SKM-1 treated with dmso at 0.1 percent for 144 hours (cell line): ENCODE measurements at regions not wholly inside any gene's neighbourhood (a gene's known extent, or its start where the extent isn't known, plus 50 kb on each side); places are given as distances from the start of the nearest gene placed in this dataset.

Experiments used
- DNase-seq: peaks from one replicate; lab custom pipeline; 2025; ENCODE audit not compliant: unreplicated experiment; lab: John Stamatoyannopoulos, UW

DNA sequence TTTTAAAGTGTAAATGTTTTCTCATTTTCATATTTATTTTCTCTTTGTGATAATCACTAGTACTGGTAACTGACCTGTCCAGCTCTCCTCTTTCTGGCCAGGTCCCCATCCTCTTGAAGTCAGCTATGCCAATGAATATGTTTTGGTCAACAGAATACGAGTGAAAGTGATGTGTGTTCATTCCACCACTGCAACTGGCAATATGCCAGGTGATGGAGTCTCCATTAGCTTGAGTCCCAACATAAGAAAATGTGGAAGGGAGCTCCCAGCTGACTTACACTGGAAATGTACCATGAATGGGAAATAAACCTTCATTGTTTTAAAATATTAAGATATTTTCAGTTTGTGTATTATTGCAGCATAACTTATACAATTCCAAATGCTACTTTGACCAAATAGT, 75.8 kb downstream of the CCDC34 start:
- DNase-seq, result no peak

DNA sequence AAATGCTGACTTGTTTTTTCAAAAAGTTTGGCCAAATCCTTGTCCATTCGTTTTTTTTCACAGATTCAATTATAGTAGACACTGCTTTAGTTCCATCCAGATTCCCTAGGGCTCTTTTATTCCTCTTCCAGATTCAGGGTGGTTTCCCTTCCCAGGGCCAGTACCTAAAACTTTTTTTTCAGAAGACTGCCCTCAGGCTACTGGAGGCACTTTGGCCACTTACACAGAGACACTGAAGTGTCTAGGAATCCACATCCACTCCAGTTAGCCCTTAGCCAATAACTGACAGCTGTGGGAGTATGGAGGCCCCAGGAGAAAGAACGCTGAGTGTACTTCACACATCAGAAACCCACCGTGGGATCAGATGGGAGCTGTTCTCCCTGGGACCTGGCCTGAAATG, 77.3 kb downstream of the CCDC34 start:
- DNase-seq, result no peak

DNA sequence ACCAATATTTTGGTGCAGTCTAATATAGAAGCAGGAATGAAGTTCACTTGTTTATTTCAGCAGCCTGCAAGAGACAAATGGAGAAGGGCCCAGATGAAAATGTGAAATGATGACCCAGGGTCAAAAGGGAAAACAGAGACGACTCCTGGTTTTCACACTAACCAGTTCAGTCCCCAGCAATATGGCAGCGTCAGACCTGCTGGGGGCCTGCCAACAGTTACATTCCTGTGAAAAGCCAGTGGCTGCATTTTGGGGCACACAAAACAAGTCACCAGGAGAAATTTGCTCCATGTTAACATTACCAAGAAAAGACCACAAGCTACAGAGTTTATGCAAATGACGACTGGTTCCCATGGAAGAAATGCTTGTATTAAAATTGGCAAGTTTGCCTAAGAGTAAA, 80.2 kb downstream of the CCDC34 start:
- DNase-seq, result no peak

DNA sequence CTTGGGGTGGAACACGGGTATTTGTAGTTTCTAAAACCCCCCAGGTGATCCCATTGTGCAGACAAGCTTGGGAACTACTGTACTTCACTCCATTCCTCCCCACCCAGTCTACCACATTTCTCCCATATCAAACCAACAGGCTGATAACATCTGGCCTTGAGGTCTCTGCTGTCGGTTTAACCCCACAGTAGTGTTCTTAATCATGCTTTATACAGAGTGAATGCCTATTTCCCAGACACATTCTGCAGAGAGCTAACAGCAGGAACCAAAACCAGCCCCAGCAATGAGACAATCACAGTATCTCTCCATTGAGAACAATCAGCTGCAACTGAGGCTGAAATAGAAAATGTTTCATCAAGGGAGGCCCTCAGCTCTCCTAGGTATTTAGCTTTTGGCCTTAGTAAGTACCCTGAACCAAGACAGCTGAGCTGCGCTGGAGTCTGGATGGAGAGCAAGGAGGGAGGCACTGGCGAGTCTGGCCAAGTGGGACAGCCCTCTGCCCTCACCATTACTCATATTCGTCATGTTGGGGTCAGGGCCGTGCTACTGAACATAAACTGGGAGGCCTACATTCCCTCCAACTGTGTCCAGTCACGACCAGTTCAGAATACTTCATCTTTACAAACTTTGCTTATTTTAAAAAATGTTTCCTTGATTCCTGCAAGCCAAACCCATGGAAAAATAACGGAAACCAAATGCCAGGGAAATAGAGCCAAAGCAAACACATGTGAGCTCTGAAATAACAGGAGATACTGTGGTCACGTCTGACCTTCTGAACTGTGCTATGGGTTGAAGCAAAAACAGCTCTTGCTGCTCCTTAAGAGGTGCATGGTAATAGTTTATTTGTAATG, 81.0 kb downstream of the CCDC34 start:
- no peak for DNase-seq

DNA sequence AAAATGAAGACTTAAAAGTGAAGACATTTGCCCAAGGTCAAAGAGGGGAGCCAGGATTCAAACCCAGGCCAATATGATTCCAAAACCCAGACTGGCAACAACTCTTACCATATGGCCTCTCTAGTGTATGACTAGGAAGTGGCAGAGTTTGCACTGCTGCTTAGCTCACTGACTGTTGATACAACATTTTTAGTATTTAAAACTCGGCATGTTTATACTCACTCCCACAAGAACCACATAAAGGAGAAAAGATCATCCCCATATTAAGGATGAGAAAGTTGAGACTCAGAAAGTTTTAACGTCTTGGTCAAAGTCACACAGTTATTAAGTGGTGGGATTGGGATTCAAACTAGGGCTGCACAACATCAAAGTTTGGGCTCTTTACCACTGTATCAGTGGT, 81.7 kb downstream of the CCDC34 start:
- DNase-seq, result no peak

DNA sequence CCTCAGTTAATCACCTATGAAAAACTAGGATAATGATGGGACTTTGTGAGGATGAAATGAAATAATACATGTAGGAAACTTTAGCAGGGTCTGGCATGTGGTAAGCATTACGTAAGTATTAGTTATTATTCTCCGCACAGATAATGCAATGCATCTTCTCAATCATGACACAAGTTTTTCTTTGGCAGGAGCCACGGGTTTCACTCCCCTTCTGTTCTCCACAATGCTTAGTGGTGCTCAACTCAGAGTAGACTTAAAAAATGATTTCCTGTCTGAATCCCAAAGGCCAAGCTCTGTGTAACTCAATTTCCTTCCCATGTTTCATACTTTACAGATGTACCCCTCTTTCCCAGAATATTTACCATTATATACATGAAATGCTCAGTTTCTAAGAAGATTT, 82.9 kb downstream of the CCDC34 start:
- DNase-seq, result no peak

DNA sequence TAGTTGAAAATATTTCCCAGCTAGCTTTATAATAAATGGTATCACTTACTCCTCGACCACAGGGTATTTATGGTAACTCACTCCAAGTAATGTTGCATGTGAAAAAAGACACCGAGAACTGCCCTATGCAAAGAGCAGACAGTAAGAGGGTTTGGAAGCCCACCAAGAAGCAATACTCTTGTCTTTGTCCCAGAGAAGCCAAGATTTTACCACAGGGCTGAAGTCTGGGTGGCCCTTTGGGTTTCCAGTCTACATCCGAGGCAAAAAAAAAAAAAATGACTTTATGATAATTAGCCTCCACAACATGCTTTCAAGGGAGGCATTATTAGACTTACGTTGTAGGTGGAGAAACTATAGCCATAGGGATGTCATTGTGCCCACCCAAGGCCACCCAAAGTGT, 83.6 kb downstream of the CCDC34 start:
- DNase-seq, result no peak

DNA sequence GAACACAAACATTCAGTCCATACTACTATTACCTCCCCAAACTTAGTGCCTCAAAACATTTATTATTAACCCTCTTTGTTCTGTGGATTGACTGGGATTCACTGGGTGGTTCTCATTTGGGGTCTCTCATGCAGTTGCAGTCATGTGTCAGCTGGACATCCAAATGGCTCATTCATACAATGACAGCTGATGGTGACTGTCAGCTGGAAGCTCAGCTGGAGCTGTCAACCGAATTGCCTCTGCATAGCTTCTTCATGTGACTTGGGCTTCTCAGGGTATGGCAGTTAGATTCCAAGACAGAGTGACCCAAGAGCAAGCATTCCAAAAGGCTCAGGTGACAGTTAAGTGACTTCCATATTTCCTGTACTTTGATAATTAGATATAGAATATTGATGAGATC, 85.2 kb downstream of the CCDC34 start:
- no peak for DNase-seq

DNA sequence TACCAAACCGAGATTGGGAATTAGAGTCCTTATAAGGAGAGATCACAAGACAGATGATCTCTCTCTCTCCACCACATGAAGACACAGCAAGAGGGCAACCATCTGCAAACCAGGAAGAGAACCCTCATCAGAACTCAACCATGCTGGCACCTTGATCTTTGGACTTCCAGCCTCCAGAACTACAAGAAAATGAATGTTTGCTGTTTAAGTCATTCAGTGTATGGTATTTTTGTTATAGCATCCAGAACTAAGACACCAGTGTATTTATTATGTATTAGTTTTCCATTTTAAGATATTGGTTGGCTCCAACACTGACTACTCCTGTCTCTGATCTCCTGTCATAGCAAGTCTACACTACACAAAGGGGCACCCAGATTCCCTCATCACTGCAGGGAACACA, 86.9 kb downstream of the CCDC34 start:
- DNase-seq, result no peak

DNA sequence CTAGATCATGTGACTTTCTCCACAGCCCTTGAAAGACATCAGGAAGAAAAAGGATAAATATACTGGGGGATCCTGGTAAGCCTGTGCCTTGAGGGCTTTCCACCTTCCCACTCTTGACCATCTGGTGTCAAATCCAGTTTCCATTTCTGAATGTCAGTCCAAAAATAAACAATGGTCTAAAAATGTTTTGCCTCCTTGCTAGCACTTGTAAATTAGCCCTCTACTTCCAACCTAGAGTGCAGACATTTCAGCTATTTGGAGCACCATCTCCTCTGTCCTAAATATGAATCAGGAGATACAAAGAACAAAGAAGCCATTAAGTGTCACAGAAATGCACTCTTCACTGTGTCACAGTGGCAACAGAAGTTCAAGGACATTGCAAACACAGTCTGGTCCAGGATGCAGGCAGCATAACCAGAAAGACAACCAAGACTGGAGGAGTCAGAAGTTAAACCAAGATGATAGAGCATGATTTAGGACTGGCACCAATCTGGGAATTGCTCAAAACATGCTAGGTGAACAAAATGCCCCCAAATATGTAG, 88.1 kb downstream of the CCDC34 start:
- DNase-seq, result no peak

DNA sequence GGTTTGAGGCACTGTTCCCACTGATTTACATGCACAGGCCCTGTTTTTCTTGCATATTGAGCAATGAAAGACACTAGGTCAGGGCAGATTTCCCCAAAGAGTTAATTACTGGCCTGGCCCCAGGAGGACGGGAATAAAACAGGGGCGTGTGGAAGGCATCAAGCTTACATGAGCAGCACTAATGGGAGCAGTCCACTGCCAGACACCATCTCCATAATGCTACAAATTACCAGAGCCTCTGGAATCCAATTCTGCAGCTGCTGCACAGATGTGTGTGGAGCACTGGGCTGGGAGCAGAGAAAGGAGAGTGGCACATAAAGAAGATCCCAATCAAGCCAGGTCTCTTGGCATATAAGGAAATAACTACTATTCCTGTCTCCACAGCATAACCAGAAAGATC, 96.9 kb downstream of the CCDC34 start:
- no peak for DNase-seq

DNA sequence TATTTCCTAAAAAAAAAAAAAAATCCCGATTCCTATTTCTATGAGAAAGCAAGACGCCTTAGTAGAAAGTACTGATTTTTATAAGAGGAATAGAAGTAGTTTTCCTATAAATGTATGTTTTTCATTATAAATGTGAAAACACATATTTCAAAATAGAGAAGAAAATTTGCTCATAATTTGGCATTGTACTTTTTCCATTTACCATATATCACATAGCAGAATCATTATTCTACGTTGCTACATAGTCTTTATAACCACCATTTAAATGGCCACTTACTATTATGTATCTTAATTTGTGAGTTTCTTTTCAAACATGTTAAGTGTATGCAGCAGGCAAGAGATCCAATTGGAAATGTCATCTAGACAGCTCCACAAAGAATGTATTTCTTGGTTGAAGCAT, 99.0 kb downstream of the CCDC34 start:
- DNase-seq, result no peak

DNA sequence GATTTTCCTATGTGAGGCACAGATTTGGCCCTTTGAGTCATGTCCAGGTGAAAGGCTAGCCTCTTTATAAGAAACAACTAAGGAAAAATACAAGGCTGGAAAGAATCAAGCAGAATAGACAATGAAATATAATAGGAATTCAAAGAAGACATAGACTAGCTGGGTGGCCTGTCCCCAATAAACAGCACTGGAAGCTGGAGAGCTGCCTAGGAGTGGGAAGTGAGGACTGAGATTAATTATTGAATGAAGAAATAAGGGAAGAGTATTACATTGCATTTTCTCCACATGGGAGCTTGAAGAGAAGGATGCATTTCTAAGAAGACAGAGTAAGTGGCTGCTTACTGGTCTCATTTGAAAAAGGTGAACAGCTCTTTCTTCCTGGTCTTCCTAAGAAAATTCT, 100.0 kb downstream of the CCDC34 start:
- DNase-seq, result no peak

DNA sequence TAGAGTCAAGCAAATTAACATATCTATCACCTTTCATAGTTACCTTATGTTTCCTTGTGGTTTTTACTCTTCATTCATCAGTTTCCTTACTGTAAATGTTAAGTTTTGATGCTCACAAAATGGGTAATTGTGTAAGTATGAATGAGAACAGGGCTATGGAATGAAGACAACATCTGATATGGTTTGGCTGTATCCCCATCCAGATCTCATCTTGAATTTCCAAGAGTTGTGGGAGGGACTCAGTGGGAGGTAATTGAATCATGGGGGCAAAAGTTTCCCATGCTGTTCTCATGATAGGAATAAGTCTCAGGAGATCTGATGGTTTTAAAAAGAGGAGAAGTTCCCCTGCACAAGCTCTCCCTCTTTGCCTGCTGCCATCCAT, 107.6 kb downstream of the CCDC34 start:
- DNase-seq, result no peak

DNA sequence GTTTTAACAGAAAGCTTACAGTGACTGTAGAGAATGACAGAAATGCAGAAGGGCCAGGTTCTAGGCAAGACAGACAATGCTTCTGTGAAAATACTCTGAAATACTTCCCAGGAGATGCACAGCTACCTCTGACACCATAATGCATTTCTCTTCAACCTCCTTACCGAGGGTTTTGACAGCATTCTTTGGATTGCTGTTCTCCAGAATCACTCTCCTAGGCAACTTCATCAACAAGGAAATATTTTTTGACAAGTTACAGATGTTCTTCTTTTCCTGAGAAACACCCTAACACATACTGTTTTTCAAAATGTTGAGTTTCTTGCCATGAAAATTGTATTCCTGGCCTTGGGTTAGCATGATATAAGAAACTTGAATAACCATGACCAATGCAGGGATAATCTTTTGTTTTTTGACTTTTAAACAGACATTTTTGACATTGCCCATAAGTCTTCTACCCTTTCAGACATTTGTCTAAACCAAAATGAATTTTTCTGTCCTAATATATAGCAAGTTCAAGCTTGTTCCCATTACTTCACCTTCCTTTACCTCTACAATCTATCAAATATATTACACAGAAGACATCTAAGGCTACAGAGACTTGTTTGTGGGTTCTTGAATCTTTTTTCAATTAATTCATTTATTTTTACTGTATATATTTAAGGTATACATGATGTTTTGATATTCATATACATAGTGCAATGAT, 108.1 kb downstream of the CCDC34 start:
- no peak for DNase-seq

DNA sequence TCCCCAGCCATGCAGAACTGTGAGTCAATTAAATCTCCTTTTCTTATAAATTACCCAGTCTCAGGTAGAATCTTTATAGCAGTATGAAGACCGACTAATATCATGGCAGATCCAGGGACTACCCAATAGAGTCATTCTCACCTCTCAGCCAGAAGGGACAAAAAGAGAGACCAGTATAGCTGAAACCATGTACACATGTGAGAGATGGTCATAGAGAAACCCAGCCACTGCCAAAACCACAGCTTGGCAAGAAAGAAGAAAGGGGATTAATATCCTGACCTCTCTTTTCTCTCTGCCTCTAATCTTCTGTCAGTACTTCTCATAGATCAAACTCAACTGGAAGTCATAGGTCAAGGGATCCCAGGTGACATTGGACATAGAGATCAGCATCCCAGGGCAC, 109.8 kb downstream of the CCDC34 start:
- no peak for DNase-seq

DNA sequence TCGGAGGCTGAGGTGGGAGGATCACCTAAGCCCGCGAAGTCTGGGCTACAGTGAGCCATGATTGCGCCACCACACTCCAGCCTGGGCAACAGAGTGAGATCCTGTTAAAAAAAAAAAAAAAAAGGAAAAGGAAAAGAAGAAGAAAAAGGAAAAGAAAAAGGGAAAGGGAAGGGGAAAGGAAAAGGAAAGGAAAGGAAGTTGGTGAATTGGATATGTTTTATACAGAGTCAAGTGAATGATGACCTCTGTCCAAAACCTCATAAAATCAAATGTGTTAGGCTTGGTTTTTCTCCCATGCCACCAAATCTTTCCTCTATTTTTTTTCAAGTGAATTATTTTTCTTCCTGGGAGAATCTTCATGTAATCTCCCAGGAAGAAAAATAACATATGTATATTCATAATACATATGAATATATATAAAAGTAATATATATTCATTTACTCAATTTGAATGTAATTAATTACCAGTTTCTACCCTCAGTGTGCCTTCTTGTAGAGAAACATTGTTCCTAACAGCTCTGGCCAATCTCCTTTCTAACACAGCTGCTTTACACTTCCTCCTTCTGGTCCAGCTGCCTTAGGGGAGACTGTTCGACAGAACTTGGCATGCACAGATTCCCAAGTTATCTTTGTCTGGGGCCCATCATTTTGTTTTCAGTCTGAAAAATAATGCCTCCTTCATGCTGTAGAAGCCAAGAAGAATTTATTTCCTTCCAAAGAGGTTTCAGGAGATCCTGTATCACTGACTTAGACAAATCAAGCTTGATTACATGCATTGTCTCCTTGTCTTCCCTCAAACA, 111.9 kb downstream of the CCDC34 start:
- no peak for DNase-seq

DNA sequence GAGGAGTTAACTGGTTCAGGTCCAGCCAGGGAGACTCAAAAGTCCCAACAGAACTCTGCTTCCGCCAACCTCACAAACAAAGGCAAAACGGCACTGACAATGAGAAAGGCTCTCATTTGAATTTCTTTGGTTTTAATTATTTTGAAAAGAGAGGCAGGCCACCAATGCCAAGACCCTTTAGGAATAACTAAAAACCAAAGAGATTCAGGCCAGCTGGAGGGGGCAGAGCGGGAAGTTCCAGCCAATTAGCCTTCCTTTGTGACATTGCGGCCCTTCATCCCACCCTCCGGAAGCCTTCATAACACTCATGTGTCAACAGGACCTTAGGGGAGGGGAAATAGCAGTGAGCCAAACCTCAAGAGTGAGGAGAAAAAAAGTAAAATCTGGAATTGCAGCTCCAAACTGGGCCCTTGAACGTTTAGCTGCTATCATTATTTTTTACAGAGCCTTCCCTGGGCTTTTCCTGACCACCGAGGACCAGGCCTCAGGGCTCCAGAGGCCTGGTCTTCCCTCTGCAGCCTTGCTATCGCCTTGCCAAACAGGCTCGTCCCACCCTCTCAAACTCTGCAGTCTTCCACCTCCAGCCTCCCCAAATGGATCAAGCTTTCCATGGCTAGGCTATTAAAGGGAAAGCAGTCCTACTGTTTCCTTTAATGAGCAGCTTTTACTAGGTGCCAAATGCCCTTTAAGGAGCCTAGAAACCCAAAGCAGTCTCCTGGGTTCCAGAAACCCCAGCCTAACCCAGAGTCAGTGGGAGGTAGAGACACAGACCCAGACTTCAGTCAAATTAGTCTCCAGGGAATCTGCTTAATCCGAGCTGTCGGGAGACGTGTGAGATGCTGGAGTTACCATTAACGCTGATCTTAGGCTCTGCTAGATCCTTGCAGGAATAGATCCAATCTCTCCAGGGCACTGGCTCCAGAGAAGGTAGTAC, 114.2 kb downstream of the CCDC34 start:
- DNase-seq, result no peak

DNA sequence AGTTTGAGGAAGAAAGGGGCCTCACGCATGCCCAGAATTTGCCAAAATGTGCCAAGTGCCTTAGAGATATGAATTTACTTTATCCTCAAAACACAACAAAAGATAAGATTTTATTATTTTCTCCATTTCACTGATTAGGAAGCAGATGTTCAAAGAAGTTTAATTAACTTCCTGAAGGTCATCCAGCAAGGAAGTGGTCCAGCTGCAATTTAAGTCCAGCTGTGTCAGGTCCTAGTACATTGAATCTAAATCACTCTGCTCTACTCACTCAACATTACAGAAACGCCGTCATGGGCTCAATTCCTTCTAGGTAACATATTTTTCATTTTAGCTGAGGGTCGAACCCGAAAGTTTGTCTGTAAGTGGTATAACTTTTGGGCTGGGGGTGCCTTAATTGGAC, 115.4 kb downstream of the CCDC34 start:
- no peak for DNase-seq

DNA sequence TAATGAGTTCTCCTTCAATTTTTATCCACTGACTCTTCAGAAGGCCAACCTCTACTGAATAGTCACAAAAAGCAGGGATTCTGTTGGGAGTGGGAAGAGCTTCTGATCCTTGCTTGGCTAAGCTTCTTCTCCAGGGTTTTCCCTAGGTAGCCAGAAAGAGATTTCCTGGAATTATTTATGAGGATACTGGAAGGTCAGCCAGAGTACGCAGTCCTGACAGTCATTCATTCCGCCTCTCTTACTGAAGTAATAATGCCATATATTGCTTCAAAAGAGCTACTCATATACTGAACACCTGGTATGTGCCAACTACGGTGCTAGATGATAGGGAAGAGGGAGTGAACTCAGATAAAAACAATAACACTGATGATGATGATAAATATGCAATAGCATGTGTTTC, 116.1 kb downstream of the CCDC34 start:
- DNase-seq, result no peak

DNA sequence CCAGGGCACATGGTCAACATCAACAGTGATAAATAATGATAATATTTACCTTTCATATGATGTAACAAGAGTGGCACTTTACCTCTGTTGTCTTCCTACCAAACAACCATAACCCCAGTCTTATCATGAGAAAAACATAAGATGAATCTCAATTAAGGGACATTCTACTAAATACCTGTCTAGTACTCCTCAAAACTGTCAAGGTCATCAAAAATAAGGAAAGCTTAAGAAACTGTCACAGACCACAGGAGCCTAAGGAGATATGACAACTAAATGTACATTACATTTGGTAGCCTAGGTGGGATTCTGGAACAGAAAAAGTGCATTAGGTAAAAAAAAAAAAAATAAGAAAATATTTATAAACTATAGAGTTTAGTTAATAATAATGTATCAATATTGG, 118.1 kb downstream of the CCDC34 start:
- no peak for DNase-seq
